H1 (cell line): ENCODE measurements at regions not wholly inside any gene's neighbourhood (a gene's known extent, or its start where the extent isn't known, plus 50 kb on each side); places are given as distances from the start of the nearest gene placed in this dataset.

Experiments used
- CTCF ChIA-PET: fragments of 300-600 bp; sonication (Branson Sonifier 250); formaldehyde crosslinking; loops from one replicate; lab custom pipeline; 2021; ENCODE audit not compliant: partially characterized antibody; lab: Charles Lee
- POLR2A ChIA-PET: fragments of 300-600 bp; sonication (Branson Sonifier 250); formaldehyde crosslinking; loops from one replicate; lab custom pipeline; 2021; ENCODE audit warnings: inconsistent platforms; ENCODE audit not compliant: partially characterized antibody; lab: Charles Lee
- DNase-seq, 2 experiments: peaks; one replicate each; pipeline versions ENCODE4 v3.0.0 to v3.0.0-alpha.2; 2010 to 2022; ENCODE audit warnings: low spot score in 2 of 2, low read depth in 1 of 2, mixed read lengths in 1 of 2
- FAIRE-seq: peaks from 2 replicates; lab custom pipeline; 2011; peaks lifted over from hg19 to GRCh38; lab: Jason Lieb, UNC
- H2AFZ ChIP-seq: 2 replicates; pipeline ENCODE4 v1.8.1; 2012; ENCODE audit warnings: low read length, inconsistent platforms
- H2AK5ac ChIP-seq: 2 replicates; pipeline ENCODE4 v1.6.1; 2013; ENCODE audit warnings: low read depth, low read length
- H2BK120ac ChIP-seq: replicated peaks from 2 replicates; pipeline ENCODE3; 2013; ENCODE audit warnings: low read depth, low read length, inconsistent platforms
- H2BK12ac ChIP-seq: 2 replicates; pipeline ENCODE4 v1.6.1; 2013; ENCODE audit warnings: low read depth, low read length
- H2BK15ac ChIP-seq: 2 replicates; pipeline ENCODE4 v1.6.1; 2013; ENCODE audit warnings: low read length
- H2BK20ac ChIP-seq: 2 replicates; pipeline ENCODE4 v1.6.1; 2013; ENCODE audit warnings: low read length
- H2BK5ac ChIP-seq: 2 replicates; pipeline ENCODE4 v1.6.1; 2013; ENCODE audit warnings: low read depth, low read length
- H3K14ac ChIP-seq: 2 replicates; pipeline ENCODE4 v1.6.1; 2013; ENCODE audit warnings: inconsistent platforms; ENCODE audit not compliant: insufficient read length
- H3K18ac ChIP-seq: 2 replicates; pipeline ENCODE4 v1.6.1; 2013; ENCODE audit warnings: low read length; ENCODE audit errors: extremely low read depth
- H3K23ac ChIP-seq: 2 replicates; pipeline ENCODE4 v1.6.1; 2013; ENCODE audit warnings: inconsistent platforms; ENCODE audit not compliant: insufficient read length
- H3K23me2 ChIP-seq: 2 replicates; pipeline ENCODE4 v1.6.1; 2013; ENCODE audit warnings: low read depth, low read length
- H3K27ac ChIP-seq: 2 replicates; pipeline ENCODE4 v1.6.1; 2011; ENCODE audit warnings: low read depth, low read length, inconsistent platforms
- H3K27me3 ChIP-seq, 4 experiments: replicated peaks in 1 of 4; 1 replicate in 1 of 4; 2 replicates in 3 of 4; pipeline versions ENCODE4 v1.6.1 to v1.8.1; 2011 to 2013; ENCODE audit warnings: low read length in 3 of 4, mild to moderate bottlenecking in 3 of 4, inconsistent platforms in 2 of 4, mixed read lengths in 2 of 4, moderate library complexity in 1 of 4; ENCODE audit not compliant: control insufficient read depth in 3 of 4, insufficient read depth in 3 of 4; ENCODE audit errors: extremely low read depth in 1 of 4
- H3K36me3 ChIP-seq, 4 experiments: 2 replicates each; pipeline versions ENCODE4 v1.6.1 to v1.8.1; 2011 to 2013; ENCODE audit warnings: mild to moderate bottlenecking in 4 of 4, low read length in 3 of 4, moderate library complexity in 2 of 4, control low read depth in 1 of 4, inconsistent platforms in 1 of 4; ENCODE audit not compliant: insufficient read depth in 4 of 4, control insufficient read depth in 2 of 4
- H3K4ac ChIP-seq: replicated peaks from 2 replicates; pipeline ENCODE3; 2013; ENCODE audit warnings: low read length, low read depth, mixed read lengths, inconsistent platforms; ENCODE audit not compliant: insufficient read length
- H3K4me1 ChIP-seq, 4 experiments: replicated peaks in 1 of 4; 1 replicate in 1 of 4; 2 replicates in 3 of 4; pipeline versions ENCODE4 v1.6.1 to v1.8.1; 2011 to 2013; ENCODE audit warnings: low read length in 3 of 4, inconsistent platforms in 2 of 4, mixed read lengths in 1 of 4; ENCODE audit not compliant: insufficient read depth in 4 of 4, control insufficient read depth in 3 of 4
- H3K4me2 ChIP-seq, 2 experiments: 2 replicates each; pipeline versions ENCODE4 v1.6.1 to v1.8.1; 2011 to 2013; ENCODE audit warnings: low read depth in 2 of 2, low read length in 2 of 2, control low read depth in 1 of 2, inconsistent platforms in 1 of 2, mild to moderate bottlenecking in 1 of 2; ENCODE audit not compliant: insufficient read depth in 1 of 2
- H3K4me3 ChIP-seq, 4 experiments: fragments of 200-600, 300-600 bp in 1 of 4; sonication (generic), shearing (Covaris generic), sonication (Bioruptor Twin) in 1 of 4; 2 replicates each; pipeline versions ENCODE4 v1.5.1 to v1.8.1; 2011 to 2016; ENCODE audit warnings: low read length in 4 of 4, low read depth in 3 of 4, control low read depth in 2 of 4, inconsistent platforms in 2 of 4, mild to moderate bottlenecking in 2 of 4, mixed read lengths in 1 of 4, moderate library complexity in 1 of 4; ENCODE audit not compliant: insufficient read depth in 2 of 4; ENCODE audit errors: extremely low read depth in 1 of 4
- H3K56ac ChIP-seq: replicated peaks from 2 replicates; pipeline ENCODE3; 2013; ENCODE audit warnings: low read depth, mild to moderate bottlenecking, mixed read lengths, low read length, inconsistent platforms; ENCODE audit not compliant: insufficient read length
- H3K79me1 ChIP-seq: 2 replicates; pipeline ENCODE4 v1.6.1; 2013; ENCODE audit warnings: low read depth, low read length, control low read depth
- H3K79me2 ChIP-seq, 2 experiments: 2 replicates each; pipeline versions ENCODE4 v1.6.1 to v1.8.1; 2012 to 2013; ENCODE audit warnings: low read length in 2 of 2, mild to moderate bottlenecking in 2 of 2, inconsistent platforms in 1 of 2; ENCODE audit not compliant: insufficient read depth in 2 of 2, control insufficient read depth in 1 of 2
- H3K9ac ChIP-seq, 4 experiments: replicated peaks in 1 of 4; 1 replicate in 1 of 4; 2 replicates in 3 of 4; pipeline versions ENCODE4 v1.6.1 to v1.8.1; 2011 to 2013; ENCODE audit warnings: low read depth in 3 of 4, low read length in 3 of 4, control low read depth in 2 of 4, mild to moderate bottlenecking in 2 of 4, moderate library complexity in 2 of 4, inconsistent platforms in 1 of 4; ENCODE audit errors: extremely low read depth in 1 of 4
- H3K9me3 ChIP-seq, 2 experiments: 2 replicates each; pipeline versions ENCODE4 v1.6.1 to v1.8.1; 2012 to 2013; ENCODE audit warnings: mild to moderate bottlenecking in 2 of 2, moderate library complexity in 2 of 2, control low read depth in 1 of 2, inconsistent platforms in 1 of 2, low read depth in 1 of 2, low read length in 1 of 2, mixed read lengths in 1 of 2; ENCODE audit not compliant: insufficient read depth in 2 of 2
- H4K20me1 ChIP-seq, 2 experiments: replicated peaks in 1 of 2; 2 replicates each; pipeline versions ENCODE3 to v1.8.1; 2011 to 2013; ENCODE audit warnings: inconsistent platforms in 2 of 2, low read length in 2 of 2, mild to moderate bottlenecking in 1 of 2; ENCODE audit not compliant: insufficient read depth in 2 of 2, control insufficient read depth in 1 of 2
- H4K5ac ChIP-seq: 2 replicates; pipeline ENCODE4 v1.6.1; 2013; ENCODE audit warnings: low read length, low read depth, mixed read lengths, inconsistent platforms; ENCODE audit not compliant: insufficient read length
- H4K8ac ChIP-seq: 2 replicates; pipeline ENCODE4 v1.8.0; 2013; ENCODE audit warnings: mild to moderate bottlenecking, moderate library complexity, low read length, inconsistent platforms; ENCODE audit not compliant: insufficient read depth; ENCODE audit errors: extremely low read depth
- H4K91ac ChIP-seq: replicated peaks from 2 replicates; pipeline ENCODE3; 2013; ENCODE audit warnings: low read length, mixed read lengths, inconsistent platforms; ENCODE audit not compliant: insufficient read length
- CBX8 ChIP-seq: fragments of 300-800, 300-1000 bp; sonication (generic); IDR thresholded peaks from 2 replicates; pipeline ENCODE4 v1.7.1; 2016; ENCODE audit warnings: low read depth, low read length, borderline replicate concordance
- CEBPB ChIP-seq: IDR thresholded peaks from 2 replicates; pipeline ENCODE4 v1.6.1; 2012; ENCODE audit warnings: low read depth, low read length
- CREB1 ChIP-seq: IDR thresholded peaks from 2 replicates; pipeline ENCODE4 v1.6.1; 2012; ENCODE audit warnings: inconsistent platforms
- FOSL1 ChIP-seq: IDR thresholded peaks from 2 replicates; pipeline ENCODE4 v1.6.1; 2011; ENCODE audit warnings: mild to moderate bottlenecking, low read depth, low read length, moderate library complexity; ENCODE audit not compliant: insufficient read depth
- KDM1A ChIP-seq: fragments of 200-600, 300-600 bp; sonication (generic); IDR thresholded peaks from 2 replicates; pipeline ENCODE4 v1.7.1; 2016; ENCODE audit warnings: mild to moderate bottlenecking, low read length, borderline replicate concordance
- NANOG ChIP-seq: IDR thresholded peaks from 2 replicates; pipeline ENCODE4 v1.6.1; 2011; ENCODE audit warnings: low read length, low read depth, mild to moderate bottlenecking, inconsistent platforms; ENCODE audit not compliant: insufficient read depth, poor library complexity, severe bottlenecking
- RFX5 ChIP-seq: IDR thresholded peaks from 2 replicates; pipeline ENCODE4 v1.6.1; 2011; ENCODE audit warnings: low read depth, low read length, improper control_type of control experiment, borderline replicate concordance
- SP2 ChIP-seq: IDR thresholded peaks from 2 replicates; pipeline ENCODE4 v1.6.1; 2012; ENCODE audit warnings: mild to moderate bottlenecking, low read length, inconsistent platforms
- SP4 ChIP-seq: IDR thresholded peaks from 2 replicates; pipeline ENCODE4 v1.6.1; 2012; ENCODE audit warnings: low read length, inconsistent platforms
- ZNF274 ChIP-seq: IDR thresholded peaks from 2 replicates; pipeline ENCODE4 v1.7.0; 2012; ENCODE audit warnings: low read length, borderline replicate concordance; ENCODE audit errors: extremely low read depth
- WGBS, 2 experiments: shearing (Covaris generic) in 1 of 2; methylation state at CpG; one replicate each; pipeline versions ENCODE4 v1.1.6 to v1.1.7; 2013 to 2015; ENCODE audit warnings: low lambda C conversion rate in 2 of 2, mixed read lengths in 2 of 2, inconsistent platforms in 1 of 2, low coverage in 1 of 2, missing lambda C conversion rate in 1 of 2; ENCODE audit not compliant: insufficient replicate concordance in 2 of 2, insufficient coverage in 1 of 2, insufficient read length in 1 of 2; ENCODE audit errors: extremely low coverage in 1 of 2, missing lambda C conversion rate in 1 of 2; 5-methylcytosine and 5-hydroxymethylcytosine counted together
- TF ChIP-seq, protein P1 (sequence below): IDR thresholded peaks from 2 replicates; pipeline ENCODE4 v1.6.1; 2011; ENCODE audit warnings: low read depth, mild to moderate bottlenecking, low read length; ENCODE audit not compliant: insufficient read depth

DNA sequence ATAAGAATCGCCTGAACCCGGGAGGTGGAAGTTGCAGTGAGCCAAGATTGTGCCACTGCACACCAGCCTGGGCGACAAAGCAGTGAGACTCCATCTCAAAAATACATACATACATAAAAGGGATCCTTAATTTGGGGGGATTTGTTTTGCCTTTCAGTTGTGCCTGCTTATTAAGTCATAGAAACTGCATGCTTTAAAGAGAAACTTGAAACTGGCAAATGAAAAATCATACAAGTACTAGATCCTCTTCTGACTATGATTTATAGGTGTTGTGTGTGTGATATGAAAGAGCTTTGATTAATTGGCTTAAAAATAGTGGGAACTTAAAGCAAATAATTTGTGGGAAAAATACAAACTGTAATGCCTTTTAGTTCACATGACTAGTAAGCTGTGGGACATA, 963.7 kb downstream of the CNTNAP5 start:
- H3K14ac ChIP-seq: no peak overlapping the region
- CTCF ChIA-PET: no interaction called here
- H2AK5ac ChIP-seq: no peak overlapping the region
- H2BK15ac ChIP-seq: no peak overlapping the region
- no peaks in the 10 kb centered on the region for H4K20me1 ChIP-seq
- no peaks in the 10 kb centered on the region for H3K79me1 ChIP-seq
- H3K9ac ChIP-seq: no peak overlapping the region
- no peak overlapping the region for H4K5ac ChIP-seq
- no peaks in the 10 kb centered on the region for H3K79me2 ChIP-seq
- no peaks in the 10 kb centered on the region for H3K27me3 ChIP-seq
- POLR2A ChIA-PET: no interaction called here
- no peak overlapping the region for H3K4me2 ChIP-seq
- no peak overlapping the region for H2BK5ac ChIP-seq
- H3K27ac ChIP-seq: no peak overlapping the region
- no peaks in the 10 kb centered on the region for H3K4me1 ChIP-seq
- H3K36me3 ChIP-seq: peaks cover 0 to 2% (median 0%) of the 10 kb centered on the region in 4 experiments; a peak in 2 of 8 replicates
- no peak overlapping the region for H4K91ac ChIP-seq
- no peak overlapping the region for H2BK120ac ChIP-seq
- TF ChIP-seq RFX5: no peak
- no peak for TF ChIP-seq FOSL1
- TF ChIP-seq SP2: no peak
- no peak for TF ChIP-seq NANOG
- TF ChIP-seq CREB1: no peak
- TF ChIP-seq ZNF274: no peak
- no peak for TF ChIP-seq SP4
- no peak for TF ChIP-seq CEBPB
- TF ChIP-seq KDM1A: no peak
- TF ChIP-seq CBX8: no peak
- TF ChIP-seq, protein P1, sequence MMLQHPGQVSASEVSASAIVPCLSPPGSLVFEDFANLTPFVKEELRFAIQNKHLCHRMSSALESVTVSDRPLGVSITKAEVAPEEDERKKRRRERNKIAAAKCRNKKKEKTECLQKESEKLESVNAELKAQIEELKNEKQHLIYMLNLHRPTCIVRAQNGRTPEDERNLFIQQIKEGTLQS: no peak
- H3K4ac ChIP-seq: no peak overlapping the region
- no peak overlapping the region for H3K4me3 ChIP-seq
- no peak overlapping the region for H2BK12ac ChIP-seq
- WGBS, 2 experiments: 100% methylated on average over 3 of the region's 3 CpGs; no CpG with 5 or more reads in 1 of the 2 experiments
- no peak overlapping the region for H3K18ac ChIP-seq
- H2BK20ac ChIP-seq: no peak overlapping the region
- no peaks in the 10 kb centered on the region for H3K23me2 ChIP-seq
- no peak for FAIRE-seq
- H2AFZ ChIP-seq: no peak overlapping the region
- H4K8ac ChIP-seq: no peak overlapping the region
- no peak overlapping the region for H3K56ac ChIP-seq
- no peak for DNase-seq
- H3K9me3 ChIP-seq: peaks cover 3 to 7% of the 10 kb centered on the region in 2 experiments; a peak in 1 of 4 replicates
- H3K23ac ChIP-seq: no peak overlapping the region
